ENCODE measurements at regions not wholly inside any gene's neighbourhood (a gene's known extent, or its start where the extent isn't known, plus 50 kb on each side); places are given as distances from the start of the nearest gene placed in this dataset.

GRCh38 chr16:82509691-82510430 is 116.9 kb upstream of the CDH13 start:
- DNase-seq, result no peak
- no peaks in the 10 kb centered on the region for H3K4me1 ChIP-seq
- H3K27ac ChIP-seq, result no peak overlapping the region
- in situ Hi-C loops (cut with MboI; ENCODE audit: low sequenced_read_pairs in 4 of 4), result no loop called here
- H3K27me3 ChIP-seq, result no peaks in the 10 kb centered on the region
- TF ChIP-seq POLR2A (IDR thresholded peaks at IDR 0.05) (no peak), CTCF (IDR thresholded peaks at IDR 0.05 in 4 of 5, conservative IDR thresholded peaks at IDR 0.05 in 1 of 5) (no peak)
- H3K36me3 ChIP-seq, result no peaks in the 10 kb centered on the region
- intact Hi-C loops (cut with DNase I; ENCODE audit: low total_unique reads), result no loop called here
- no peak overlapping the region for H3K4me3 ChIP-seq
- no peak for ATAC-seq
- no peaks in the 10 kb centered on the region for H3K9me3 ChIP-seq

- H3K9me3 ChIP-seq, result no peaks in the 10 kb centered on the region
- TF ChIP-seq CTCF (IDR thresholded peaks at IDR 0.05 in 4 of 5, conservative IDR thresholded peaks at IDR 0.05 in 1 of 5) (no peak), POLR2A (IDR thresholded peaks at IDR 0.05) (no peak)
- H3K27me3 ChIP-seq, result no peaks in the 10 kb centered on the region
- no peak for ATAC-seq
- H3K4me1 ChIP-seq, result no peaks in the 10 kb centered on the region
- in situ Hi-C loops (cut with MboI; ENCODE audit: low sequenced_read_pairs in 4 of 4) (no loop called here), intact Hi-C loops (cut with DNase I; ENCODE audit: low total_unique reads) (no loop called here)
- no peak overlapping the region for H3K27ac ChIP-seq
- no peak for DNase-seq
- no peak overlapping the region for H3K4me3 ChIP-seq
- no peaks in the 10 kb centered on the region for H3K36me3 ChIP-seq
Measured at GRCh38 chr16:82506692-82507670, 119.8 kb upstream of the CDH13 start.

GRCh38 chr16:82504836-82505235 is 121.9 kb upstream of the CDH13 start:
- H3K4me1 ChIP-seq, result no peaks in the 10 kb centered on the region
- H3K36me3 ChIP-seq, result no peaks in the 10 kb centered on the region
- no peak for TF ChIP-seq POLR2A (IDR thresholded peaks at IDR 0.05)
- no peak for TF ChIP-seq CTCF (IDR thresholded peaks at IDR 0.05 in 4 of 5, conservative IDR thresholded peaks at IDR 0.05 in 1 of 5)
- DNase-seq, result no peak
- H3K27ac ChIP-seq, result no peak overlapping the region
- ATAC-seq, result no peak
- in situ Hi-C loops (cut with MboI; ENCODE audit: low sequenced_read_pairs in 4 of 4), result no loop called here
- intact Hi-C loops (cut with DNase I; ENCODE audit: low total_unique reads), result no loop called here
- H3K27me3 ChIP-seq, result no peaks in the 10 kb centered on the region
- H3K9me3 ChIP-seq, result no peaks in the 10 kb centered on the region
- H3K4me3 ChIP-seq, result no peak overlapping the region

GRCh38 chr16:82499302-82499701 is 127.5 kb upstream of the CDH13 start:
- no peak for TF ChIP-seq CTCF (IDR thresholded peaks at IDR 0.05 in 4 of 5, conservative IDR thresholded peaks at IDR 0.05 in 1 of 5)
- no peak for TF ChIP-seq POLR2A (IDR thresholded peaks at IDR 0.05)
- ATAC-seq, result no peak
- in situ Hi-C loops (cut with MboI; ENCODE audit: low sequenced_read_pairs in 4 of 4), result no loop called here
- Histone ChIP-seq H3K4me1 (no peaks in the 10 kb centered on the region), H3K36me3 (no peaks in the 10 kb centered on the region), H3K27ac (no peak overlapping the region), H3K27me3 (no peaks in the 10 kb centered on the region), H3K4me3 (no peak overlapping the region), H3K9me3 (no peaks in the 10 kb centered on the region)
- intact Hi-C loops (cut with DNase I; ENCODE audit: low total_unique reads), result no loop called here
- no peak for DNase-seq
